ENCODE measurements at regions not wholly inside any gene's neighbourhood (a gene's known extent, or its start where the extent isn't known, plus 50 kb on each side); places are given as distances from the start of the nearest gene placed in this dataset.
"Not testable (repeated sequence)": the region's sequence is repeated elsewhere in the genome, so short reads cannot be mapped to it uniquely, and the experiment has no call there.

DNA sequence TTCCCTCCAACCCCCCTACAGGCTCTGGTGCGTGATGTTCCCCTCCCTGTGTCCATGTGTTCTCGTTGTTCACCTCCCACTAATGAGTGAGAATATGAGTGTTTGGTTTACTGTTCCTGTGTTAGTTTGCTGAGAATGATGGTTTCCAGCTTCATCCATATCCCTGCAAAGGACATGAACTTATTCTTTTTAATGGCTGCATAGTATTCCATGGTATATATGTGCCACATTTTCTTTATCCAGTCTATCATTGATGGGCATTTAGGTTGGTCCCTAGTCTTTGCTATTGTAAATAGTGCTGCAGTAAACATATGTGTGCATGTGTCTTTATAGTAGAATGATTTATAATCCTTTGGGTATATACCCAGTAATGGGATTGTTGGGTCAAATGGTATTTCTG is 175.5 kb upstream of the DTNA start:
- DNase-seq: not testable (repeated sequence)

- DNase-seq: no peak
Observed at GRCh38 chr18:34540897-34541296, 169.2 kb upstream of the DTNA start.

DNA sequence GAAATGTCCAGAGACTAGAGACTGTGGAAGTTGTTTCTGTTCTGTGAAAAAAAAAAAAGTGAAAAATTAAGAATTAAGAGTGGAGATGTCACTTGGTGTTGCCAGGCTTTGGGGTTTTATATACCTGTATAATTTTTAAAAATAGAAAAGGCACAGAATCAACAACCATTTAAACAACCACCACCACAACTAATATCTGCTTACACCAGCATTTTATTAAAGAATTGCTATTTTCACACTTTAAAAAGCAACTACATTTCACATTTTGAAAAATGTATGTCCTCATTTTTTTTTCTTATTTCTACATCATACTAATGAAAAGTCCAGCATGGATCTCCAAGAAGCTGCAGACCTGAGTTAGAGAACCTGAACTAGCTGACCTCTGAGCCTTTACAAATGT is 167.5 kb upstream of the DTNA start:
- DNase-seq: no peak

DNA sequence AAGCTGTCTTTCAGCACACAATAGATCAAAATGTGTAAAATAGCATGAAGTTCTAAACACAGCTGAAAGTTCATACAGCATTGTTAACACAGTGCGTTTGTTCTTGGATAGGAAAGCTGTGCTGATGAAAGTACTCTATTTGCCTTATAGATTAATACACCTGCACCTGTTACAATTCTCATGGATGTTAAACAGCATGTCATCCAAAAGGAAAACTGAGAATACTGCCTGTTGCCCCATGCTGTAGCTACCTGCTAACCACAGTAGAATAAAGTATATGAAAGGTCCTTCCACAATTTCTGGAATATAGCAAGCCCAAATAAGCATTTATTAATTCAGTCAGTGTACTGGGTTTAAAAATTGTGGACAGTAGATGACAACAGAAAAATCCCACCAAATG is 166.7 kb upstream of the DTNA start:
- DNase-seq: no peak

DNA sequence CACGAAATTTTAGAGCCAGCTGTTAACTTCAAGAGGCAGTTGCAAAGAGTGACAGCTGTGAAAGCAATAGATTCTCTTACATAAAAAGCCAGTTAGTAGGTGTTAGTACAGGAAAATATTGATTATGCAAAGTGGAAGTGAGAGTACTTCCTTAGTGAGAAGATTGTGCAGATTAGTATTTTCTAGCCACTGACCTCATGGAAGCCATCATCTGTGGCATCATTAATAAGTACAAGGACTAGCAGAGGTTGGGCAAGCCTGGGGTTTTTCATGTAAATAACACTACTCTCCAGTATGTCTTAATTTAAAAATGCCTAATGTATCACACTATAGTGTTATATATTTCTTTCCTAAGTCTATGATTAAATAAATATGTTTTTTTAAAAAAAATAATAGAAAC is 166.2 kb upstream of the DTNA start:
- DNase-seq: no peak

- no peak for DNase-seq
Observed at GRCh38 chr18:34544930-34545329, 165.2 kb upstream of the DTNA start.

- DNase-seq: no peak
Observed at GRCh38 chr18:34548120-34548972, 161.8 kb upstream of the DTNA start.

DNA sequence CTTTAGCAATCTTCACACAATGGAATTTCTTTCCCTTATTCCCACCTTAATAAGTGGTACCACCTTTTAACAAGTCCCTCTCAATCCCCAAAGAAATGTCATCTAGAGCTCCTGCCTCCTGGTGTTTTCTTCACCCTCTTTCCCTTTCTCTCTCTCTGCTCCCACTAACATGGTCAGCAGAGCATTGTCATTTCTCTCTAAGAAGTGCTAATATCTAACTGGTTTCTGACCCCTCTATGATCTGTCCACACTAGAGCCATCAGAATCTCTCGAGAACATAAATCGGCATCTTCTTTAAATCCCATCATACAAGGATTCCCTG is 161.2 kb upstream of the DTNA start:
- no peak for DNase-seq

GRCh38 chr18:34549367-34549766 is 160.7 kb upstream of the DTNA start:
- no peak for DNase-seq

- DNase-seq: no peak
Observed at GRCh38 chr18:34550156-34550555, 159.9 kb upstream of the DTNA start.

DNA sequence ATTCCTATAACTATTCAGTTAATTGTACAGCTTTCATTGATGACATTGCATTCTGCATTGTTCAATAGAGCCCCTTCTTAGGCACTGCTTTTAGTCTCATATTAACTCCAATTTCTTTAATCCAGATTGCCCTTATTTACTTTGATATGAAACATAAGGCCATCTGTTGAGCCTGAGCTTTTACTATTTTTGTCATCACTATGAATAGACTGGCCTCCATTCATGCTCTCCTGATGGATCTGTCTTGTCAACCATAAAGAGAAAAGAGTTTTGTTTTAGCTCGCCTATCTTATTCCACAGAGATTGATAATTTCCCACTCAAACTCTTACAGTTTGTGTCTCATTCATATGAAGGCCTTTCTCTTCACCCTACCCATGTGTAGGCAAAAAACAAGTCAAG is 159.2 kb upstream of the DTNA start:
- DNase-seq: no peak

DNA sequence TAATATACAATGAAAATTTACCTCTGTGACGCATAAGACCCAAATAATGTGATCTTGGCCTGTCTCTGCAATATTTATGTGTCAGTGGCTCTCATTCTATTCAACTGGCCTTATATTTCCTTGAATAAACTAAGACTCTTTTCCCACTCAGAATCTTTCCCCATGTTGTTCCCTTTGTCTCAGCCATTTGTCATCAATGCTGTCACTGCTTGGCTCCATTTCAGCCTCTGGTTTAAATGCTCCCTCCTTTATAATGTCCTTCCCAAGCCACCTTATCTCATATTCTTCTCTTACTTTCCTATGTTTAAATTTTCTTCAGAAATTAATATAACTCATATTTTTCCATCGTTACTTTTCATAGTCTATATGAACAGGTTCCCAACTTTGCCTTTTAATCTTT is 158.3 kb upstream of the DTNA start:
- DNase-seq: no peak

GRCh38 chr18:34562252-34562870 is 147.7 kb upstream of the DTNA start:
- no peak for DNase-seq

DNA sequence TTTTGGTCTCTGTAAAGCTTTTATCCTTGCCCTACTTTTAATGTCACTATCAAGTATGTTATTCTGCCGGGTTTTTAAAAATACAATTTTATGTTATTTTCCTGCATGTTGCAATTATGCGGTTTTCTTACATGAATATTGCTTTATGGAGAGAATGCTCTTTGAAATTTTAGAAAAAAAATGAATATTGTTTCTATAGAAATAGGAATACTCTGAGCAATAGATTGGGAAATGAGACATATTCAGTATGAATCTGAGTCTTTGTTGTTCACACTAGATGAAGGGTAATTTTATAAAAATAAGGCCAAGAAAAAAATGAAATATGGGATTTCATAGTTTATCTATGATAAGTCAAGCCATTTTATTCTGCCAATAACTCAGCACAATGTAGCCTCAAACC is 142.2 kb upstream of the DTNA start:
- DNase-seq: no peak

GRCh38 chr18:34576622-34577021 is 133.5 kb upstream of the DTNA start:
- DNase-seq: no peak

DNA sequence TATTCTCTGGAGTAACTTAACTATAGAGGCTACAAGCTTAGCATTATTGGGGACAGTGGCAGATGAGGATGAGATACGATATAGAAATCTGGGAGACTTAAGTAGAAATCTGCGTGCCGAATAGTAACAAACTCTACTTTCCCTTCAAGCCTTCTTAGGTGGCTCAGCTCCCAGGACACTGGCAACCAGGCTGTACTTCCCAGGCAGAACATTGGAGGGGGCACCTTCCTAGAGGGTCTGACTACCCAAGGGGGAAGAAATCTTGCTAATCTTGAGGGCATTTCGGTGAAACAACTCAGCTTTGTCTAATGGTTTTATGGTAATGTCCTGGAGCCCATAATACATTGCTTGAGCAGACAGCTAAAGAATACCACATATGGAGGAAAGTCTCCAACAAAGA is 126.2 kb upstream of the DTNA start:
- no peak for DNase-seq

- DNase-seq: no peak
Observed at GRCh38 chr18:34590503-34590902, 119.6 kb upstream of the DTNA start.

DNA sequence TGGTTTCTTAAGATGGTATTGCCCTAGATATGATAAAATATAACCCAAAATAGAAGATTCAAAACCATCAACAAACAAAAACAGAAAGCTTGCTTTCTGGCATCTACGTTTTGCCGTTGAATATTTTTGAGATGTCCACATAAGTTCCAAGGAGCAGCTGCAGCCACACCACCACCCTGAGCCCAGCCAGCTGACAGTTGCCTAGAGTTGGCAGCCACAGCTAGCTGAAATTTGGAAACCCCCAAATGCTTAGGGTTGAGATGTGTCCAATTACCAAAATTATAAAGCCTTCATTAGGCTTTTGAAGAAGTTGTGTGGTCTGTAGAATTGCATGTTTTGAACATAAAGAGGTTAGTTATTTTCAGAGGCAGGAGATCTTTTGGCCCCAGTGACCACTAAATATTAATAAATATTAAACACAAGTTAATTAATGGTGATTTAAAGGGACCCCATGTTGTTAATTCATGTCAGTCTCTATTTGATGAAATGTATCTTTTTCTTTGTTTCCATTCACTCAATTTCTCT is 118.1 kb upstream of the DTNA start:
- no peak for DNase-seq

DNA sequence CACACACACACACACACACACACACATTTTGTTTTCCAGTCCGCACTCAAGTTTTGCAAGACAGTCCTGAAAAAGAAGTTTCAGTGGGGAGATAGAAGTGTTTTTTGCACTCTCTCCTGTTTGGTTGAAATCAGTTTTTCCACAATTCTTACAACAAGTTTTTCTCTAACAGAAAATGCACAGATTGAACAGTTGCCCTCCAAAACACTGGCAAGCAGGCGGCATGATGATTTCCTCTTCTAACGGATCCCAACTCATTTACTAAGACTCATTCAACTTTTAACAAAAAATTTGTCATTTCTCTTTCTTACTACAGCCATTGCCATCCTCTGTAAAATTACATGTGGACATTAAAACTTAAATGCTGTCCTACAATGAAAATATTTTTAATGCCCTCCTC is 117.6 kb upstream of the DTNA start:
- no peak for DNase-seq

- DNase-seq: no peak
Observed at GRCh38 chr18:34592961-34593382, 117.1 kb upstream of the DTNA start.

- no peak for DNase-seq
Observed at GRCh38 chr18:34594266-34594665, 115.8 kb upstream of the DTNA start.

GRCh38 chr18:34595690-34596089 is 114.4 kb upstream of the DTNA start:
- no peak for DNase-seq

DNA sequence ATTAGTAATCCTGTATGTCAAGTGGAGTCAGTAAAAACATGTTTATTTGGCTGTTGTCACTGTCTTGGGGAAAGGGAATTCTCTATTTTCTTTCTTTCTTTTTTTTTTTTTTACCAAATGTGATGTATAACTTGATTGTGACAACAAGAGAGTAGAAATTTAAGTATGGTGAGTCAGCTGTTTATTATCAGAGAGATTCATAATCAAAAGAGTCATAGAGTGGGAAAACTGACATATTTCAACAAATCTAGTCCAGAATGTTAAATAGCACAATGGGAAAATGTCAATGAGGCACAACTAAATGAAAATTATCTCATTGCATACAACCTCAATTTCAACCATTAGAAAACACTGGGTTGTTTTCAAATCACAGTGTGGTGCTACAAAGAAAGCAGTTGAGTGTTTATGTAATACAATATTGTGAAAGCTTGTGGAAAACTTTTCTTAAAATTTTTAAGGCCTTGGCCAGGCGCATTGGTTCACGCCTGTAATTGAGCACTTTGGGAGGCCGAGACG is 111.9 kb upstream of the DTNA start:
- DNase-seq: no peak

- DNase-seq: no peak
Observed at GRCh38 chr18:34600158-34600557, 109.9 kb upstream of the DTNA start.

All from NCI-H1048 (cell line).